GM12874 (cell line): ENCODE measurements at regions not wholly inside any gene's neighbourhood (a gene's known extent, or its start where the extent isn't known, plus 50 kb on each side); places are given as distances from the start of the nearest gene placed in this dataset.

Experiments used
- CTCF ChIP-seq: IDR thresholded peaks from 2 replicates; pipeline ENCODE4 v1.5.1; 2011; ENCODE audit warnings: low read depth, mild to moderate bottlenecking, control low read depth, low read length, moderate library complexity; ENCODE audit not compliant: insufficient read depth

DNA sequence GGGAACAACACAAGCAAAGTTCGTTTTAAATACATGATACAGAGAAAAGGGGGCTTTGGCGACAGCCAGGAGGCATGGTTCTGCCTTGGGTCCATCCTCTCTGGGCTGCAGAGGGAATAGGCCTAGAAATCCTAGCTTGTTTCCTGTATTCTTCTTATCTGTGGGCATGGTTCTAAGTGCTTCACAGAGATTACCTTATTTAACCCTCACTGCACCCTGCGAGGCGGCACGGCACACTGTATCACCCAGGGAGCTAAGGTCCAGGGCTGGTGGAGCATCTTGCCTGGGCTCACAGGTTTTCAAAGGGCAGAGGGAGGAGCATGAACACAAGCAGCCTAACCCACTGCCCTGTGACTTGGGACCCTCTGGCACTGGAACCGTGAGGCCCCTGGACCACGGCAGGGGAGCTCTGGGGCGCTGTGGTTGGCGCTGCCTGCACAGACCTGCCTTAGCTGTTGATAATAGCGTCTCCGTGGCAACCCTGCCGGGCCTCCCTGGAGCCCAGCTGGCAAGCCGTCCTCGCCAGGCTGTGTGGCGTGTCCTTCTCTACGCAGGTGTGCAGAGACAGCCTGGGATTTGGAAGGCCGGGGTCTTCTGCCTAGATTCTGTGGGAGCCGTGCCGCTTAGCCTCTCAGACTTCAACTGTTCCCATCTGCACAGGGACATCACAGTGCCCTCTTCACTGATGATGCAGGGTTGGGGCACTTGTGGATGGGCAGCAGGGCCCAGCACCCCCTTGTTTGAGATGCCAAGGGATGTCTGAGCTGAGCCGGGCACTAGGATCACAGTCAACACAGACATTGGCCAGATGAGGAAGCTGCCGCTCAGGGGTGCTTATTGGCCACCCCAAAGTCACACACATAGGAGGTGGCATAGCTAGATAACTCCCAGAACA, 154.6 kb upstream of the TLE3 start:
- TF ChIP-seq CTCF = no peak

DNA sequence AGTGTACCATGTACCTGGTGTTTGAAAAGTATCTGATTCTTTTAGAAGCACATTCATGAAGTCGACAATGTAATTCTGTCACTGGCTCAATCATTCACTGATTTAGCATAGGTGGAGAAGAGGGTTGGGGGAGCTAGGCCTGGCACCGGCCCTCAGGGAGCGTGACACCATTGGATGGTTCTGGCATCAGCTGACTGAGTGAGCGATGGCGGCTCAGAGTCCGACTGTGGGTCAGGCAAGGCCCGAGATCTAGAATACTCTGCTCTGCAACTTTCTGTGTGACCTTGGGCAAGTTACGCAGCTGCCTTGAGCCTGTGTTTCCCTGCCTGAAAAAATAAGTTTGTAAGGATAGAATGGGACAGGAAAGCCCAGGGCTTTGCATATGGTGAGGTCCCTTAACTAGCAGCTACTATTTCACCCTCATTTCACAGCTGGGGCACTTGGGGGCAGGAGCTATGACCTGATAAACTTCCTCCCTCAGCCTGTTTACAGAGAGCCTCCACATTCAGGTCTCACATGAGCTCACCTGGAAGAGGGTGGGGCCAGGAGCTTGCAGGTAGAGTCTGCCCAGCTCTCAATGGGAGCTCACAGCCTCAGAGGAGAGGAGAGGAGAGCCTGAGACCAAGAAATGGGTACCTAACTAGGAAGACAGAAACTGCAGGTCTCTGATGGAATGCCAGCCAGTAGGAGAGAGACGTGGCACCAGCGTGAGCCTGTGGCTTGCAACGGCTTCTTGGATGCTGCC, 153.7 kb upstream of the TLE3 start:
- no peak for TF ChIP-seq CTCF

DNA sequence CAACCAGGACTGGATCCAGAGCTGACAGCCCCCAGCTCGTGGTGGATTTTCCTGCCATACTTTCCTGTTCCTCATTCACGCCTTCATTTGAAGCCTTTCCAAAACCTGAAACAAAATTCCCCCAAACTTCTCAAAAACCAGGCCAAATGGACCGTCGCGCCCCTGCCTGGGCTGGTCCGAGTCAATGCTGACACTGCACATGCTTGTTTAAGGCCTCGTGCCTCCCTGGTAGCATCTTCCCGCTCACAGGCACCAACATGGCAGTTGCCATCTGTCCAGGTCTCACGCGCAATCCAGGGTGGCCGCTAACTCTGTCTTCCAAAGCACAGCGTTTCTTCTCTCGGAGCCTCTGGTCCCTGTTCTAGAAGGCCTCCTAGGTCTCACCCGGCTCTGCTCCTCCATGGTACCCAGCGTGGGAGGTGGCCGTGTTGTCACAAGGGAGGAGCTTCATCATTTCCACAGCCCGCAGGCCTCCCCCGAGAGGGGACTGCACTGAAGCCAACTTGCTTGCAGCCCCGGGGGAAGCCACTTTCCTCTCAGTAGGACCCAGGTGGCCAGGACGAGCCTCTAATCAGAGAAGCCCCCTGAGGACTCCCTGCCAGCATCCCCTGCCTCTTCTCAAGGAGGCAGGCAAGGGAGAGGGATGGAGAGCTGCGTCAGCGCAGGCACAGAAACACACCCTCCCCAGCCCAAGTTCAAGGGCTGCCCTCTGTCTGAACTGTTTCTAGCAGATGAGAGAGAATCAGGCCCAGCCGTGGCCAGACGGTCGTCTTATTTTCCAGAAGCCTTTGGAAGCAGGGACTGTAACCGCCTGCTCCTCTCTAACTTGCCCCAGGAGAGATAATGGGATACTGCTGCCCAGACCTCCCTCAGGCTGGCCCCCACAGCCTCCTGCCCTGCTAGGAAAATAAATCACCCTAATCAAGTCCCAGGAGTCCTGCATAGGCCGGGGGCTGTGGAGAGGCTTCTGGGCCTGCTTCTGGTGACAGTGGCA, 152.8 kb upstream of the TLE3 start:
- TF ChIP-seq CTCF = no peak

DNA sequence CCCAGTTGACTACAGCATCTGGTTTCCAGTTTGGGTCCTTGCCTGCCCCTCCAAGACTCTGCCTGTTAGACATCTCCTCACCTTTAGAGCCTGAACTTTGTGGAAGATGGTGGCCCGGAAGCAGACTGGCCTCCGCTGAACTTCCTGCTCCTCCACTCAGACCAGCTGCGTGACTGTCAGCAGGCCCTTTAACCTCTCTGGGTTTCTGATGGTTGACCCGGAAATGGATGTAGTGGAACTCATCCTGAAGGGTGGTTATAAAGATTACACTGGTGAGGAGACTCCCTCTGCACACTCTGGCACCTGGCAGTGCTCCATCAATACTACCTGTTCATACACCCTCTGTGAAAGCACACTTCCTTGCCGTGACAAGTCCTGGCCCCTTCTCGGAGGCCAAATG, 151.9 kb upstream of the TLE3 start:
- TF ChIP-seq CTCF = no peak

- no peak for TF ChIP-seq CTCF
Measured at GRCh38 chr15:70248116-70249025, 150.7 kb upstream of the TLE3 start.

DNA sequence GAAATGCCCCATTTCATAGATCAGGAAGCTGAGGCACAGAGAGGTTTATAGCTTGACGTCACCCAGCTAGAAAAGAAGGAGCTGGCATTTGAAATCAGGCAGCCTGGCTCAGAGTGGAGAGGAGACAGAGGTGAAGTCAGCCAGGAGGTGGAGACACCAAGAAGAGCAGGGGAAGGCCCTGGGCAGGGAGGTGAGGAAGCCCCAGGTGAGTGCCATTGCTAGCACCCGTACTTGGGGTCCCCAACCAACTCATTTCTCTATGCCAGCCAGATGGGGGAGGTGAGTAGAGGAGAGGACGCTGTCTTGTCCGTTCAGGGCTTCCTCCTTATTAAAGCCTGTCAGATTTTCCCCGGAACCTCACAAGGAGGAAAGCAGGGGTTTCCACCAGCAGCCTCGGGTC, 149.6 kb upstream of the TLE3 start:
- no peak for TF ChIP-seq CTCF
